ENCODE measurements at regions not wholly inside any gene's neighbourhood (a gene's known extent, or its start where the extent isn't known, plus 50 kb on each side); places are given as distances from the start of the nearest gene placed in this dataset.

- no peak overlapping the region for H3K4me3 ChIP-seq (ENCODE audit: low read length)
- no peaks in the 10 kb centered on the region for H3K9me3 ChIP-seq (replicated peaks; ENCODE audit: insufficient read depth, low read length)
- H3K4me1 ChIP-seq (ENCODE audit: low read length): no peaks in the 10 kb centered on the region
- no peak overlapping the region for H3K27ac ChIP-seq (ENCODE audit: low read length)
- no peaks in the 10 kb centered on the region for H3K27me3 ChIP-seq (replicated peaks; ENCODE audit: insufficient read depth, low read length)
- H3K79me2 ChIP-seq (ENCODE audit: low read length): no peaks in the 10 kb centered on the region
- no peaks in the 10 kb centered on the region for H4K20me1 ChIP-seq (ENCODE audit: insufficient read depth, low read length)
- H3K36me3 ChIP-seq (replicated peaks; ENCODE audit: insufficient read depth, low read length): no peaks in the 10 kb centered on the region
- H3K9me2 ChIP-seq (replicated peaks; ENCODE audit: insufficient read depth, low read length): no peaks in the 10 kb centered on the region
- no peak for TF ChIP-seq EZH2phosphoT487 (IDR thresholded peaks at IDR 0.05; ENCODE audit: low read length)
- TF ChIP-seq, protein P1, sequence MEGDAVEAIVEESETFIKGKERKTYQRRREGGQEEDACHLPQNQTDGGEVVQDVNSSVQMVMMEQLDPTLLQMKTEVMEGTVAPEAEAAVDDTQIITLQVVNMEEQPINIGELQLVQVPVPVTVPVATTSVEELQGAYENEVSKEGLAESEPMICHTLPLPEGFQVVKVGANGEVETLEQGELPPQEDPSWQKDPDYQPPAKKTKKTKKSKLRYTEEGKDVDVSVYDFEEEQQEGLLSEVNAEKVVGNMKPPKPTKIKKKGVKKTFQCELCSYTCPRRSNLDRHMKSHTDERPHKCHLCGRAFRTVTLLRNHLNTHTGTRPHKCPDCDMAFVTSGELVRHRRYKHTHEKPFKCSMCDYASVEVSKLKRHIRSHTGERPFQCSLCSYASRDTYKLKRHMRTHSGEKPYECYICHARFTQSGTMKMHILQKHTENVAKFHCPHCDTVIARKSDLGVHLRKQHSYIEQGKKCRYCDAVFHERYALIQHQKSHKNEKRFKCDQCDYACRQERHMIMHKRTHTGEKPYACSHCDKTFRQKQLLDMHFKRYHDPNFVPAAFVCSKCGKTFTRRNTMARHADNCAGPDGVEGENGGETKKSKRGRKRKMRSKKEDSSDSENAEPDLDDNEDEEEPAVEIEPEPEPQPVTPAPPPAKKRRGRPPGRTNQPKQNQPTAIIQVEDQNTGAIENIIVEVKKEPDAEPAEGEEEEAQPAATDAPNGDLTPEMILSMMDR (IDR thresholded peaks at IDR 0.05; ENCODE audit: low read length): no peak
- TF ChIP-seq EZH2 (optimal IDR thresholded peaks at IDR 0.05; ENCODE audit: low read depth, low read length): no peak
- H2AFZ ChIP-seq (ENCODE audit: low read length): no peak overlapping the region
- no peaks in the 10 kb centered on the region; the same call in 1 of the 2 replicates for H3F3A ChIP-seq (ENCODE audit: insufficient read depth, low read length)
- H3K9ac ChIP-seq (ENCODE audit: low read length): no peak overlapping the region
- DNase-seq: no peak
- no peak overlapping the region for H3K4me2 ChIP-seq (ENCODE audit: low read depth, low read length)
Measured at GRCh38 chr6:54041239-54041638, 70.0 kb upstream of the MLIP start.

- Histone ChIP-seq H3K4me2 (ENCODE audit: low read depth, low read length) (no peak overlapping the region), H3K79me2 (ENCODE audit: low read length) (no peaks in the 10 kb centered on the region), H3K36me3 (replicated peaks; ENCODE audit: insufficient read depth, low read length) (no peaks in the 10 kb centered on the region), H3K9me3 (replicated peaks; ENCODE audit: insufficient read depth, low read length) (no peaks in the 10 kb centered on the region), H3K9ac (ENCODE audit: low read length) (no peak overlapping the region), H3K27ac (ENCODE audit: low read length) (no peak overlapping the region), H3K9me2 (replicated peaks; ENCODE audit: insufficient read depth, low read length) (no peaks in the 10 kb centered on the region), H3F3A (ENCODE audit: insufficient read depth, low read length) (no peaks in the 10 kb centered on the region; the same call in 1 of the 2 replicates), H3K4me1 (ENCODE audit: low read length) (no peaks in the 10 kb centered on the region), H3K4me3 (ENCODE audit: low read length) (no peak overlapping the region), H3K27me3 (replicated peaks; ENCODE audit: insufficient read depth, low read length) (no peaks in the 10 kb centered on the region), H2AFZ (ENCODE audit: low read length) (no peak overlapping the region), H4K20me1 (ENCODE audit: insufficient read depth, low read length) (no peaks in the 10 kb centered on the region)
- no peak for DNase-seq
- TF ChIP-seq EZH2phosphoT487 (IDR thresholded peaks at IDR 0.05; ENCODE audit: low read length) (no peak), EZH2 (optimal IDR thresholded peaks at IDR 0.05; ENCODE audit: low read depth, low read length) (no peak)
- TF ChIP-seq, protein P1 (IDR thresholded peaks at IDR 0.05; ENCODE audit: low read length): no peak
Measured at GRCh38 chr6:54043360-54043759, 67.9 kb upstream of the MLIP start.

GRCh38 chr6:54044059-54044458 lies 67.2 kb upstream of the MLIP start:
- Histone ChIP-seq H3K27me3 (replicated peaks; ENCODE audit: insufficient read depth, low read length) (no peaks in the 10 kb centered on the region), H3K79me2 (ENCODE audit: low read length) (no peaks in the 10 kb centered on the region), H3K9ac (ENCODE audit: low read length) (no peak overlapping the region), H3F3A (ENCODE audit: insufficient read depth, low read length) (no peaks in the 10 kb centered on the region; the same call in 1 of the 2 replicates), H4K20me1 (ENCODE audit: insufficient read depth, low read length) (no peaks in the 10 kb centered on the region), H3K9me3 (replicated peaks; ENCODE audit: insufficient read depth, low read length) (no peaks in the 10 kb centered on the region), H3K9me2 (replicated peaks; ENCODE audit: insufficient read depth, low read length) (no peaks in the 10 kb centered on the region), H3K27ac (ENCODE audit: low read length) (no peak overlapping the region), H3K4me3 (ENCODE audit: low read length) (no peak overlapping the region), H3K4me1 (ENCODE audit: low read length) (no peaks in the 10 kb centered on the region), H2AFZ (ENCODE audit: low read length) (no peak overlapping the region), H3K4me2 (ENCODE audit: low read depth, low read length) (no peak overlapping the region), H3K36me3 (replicated peaks; ENCODE audit: insufficient read depth, low read length) (no peaks in the 10 kb centered on the region)
- DNase-seq: no peak
- no peak for TF ChIP-seq EZH2phosphoT487 (IDR thresholded peaks at IDR 0.05; ENCODE audit: low read length)
- no peak for TF ChIP-seq EZH2 (optimal IDR thresholded peaks at IDR 0.05; ENCODE audit: low read depth, low read length)
- TF ChIP-seq, protein P1 (IDR thresholded peaks at IDR 0.05; ENCODE audit: low read length): no peak
